BJ (cell line): ENCODE measurements at regions not wholly inside any gene's neighbourhood (a gene's known extent, or its start where the extent isn't known, plus 50 kb on each side); places are given as distances from the start of the nearest gene placed in this dataset.
"Not testable (repeated sequence)": the region's sequence is repeated elsewhere in the genome, so short reads cannot be mapped to it uniquely, and the experiment has no call there.

Experiments
- CTCF ChIA-PET: fragments of 350-600 bp; formaldehyde crosslinking; extraction: SDS; loops from one replicate; lab custom pipeline; 2021; ENCODE audit warnings: antibody characterized with exemption, inconsistent platforms; lab: Yijun Ruan, JAX
- POLR2A ChIA-PET: fragments of 300-600 bp; sonication (Branson Sonifier 250); formaldehyde crosslinking; extraction: SDS; loops from one replicate; lab custom pipeline; 2021; ENCODE audit warnings: antibody characterized with exemption; lab: Charles Lee
- DNase-seq: peaks from one replicate; pipeline ENCODE4 v3.0.0-alpha.2; 2011; ENCODE audit warnings: low read depth
- H3K27me3 ChIP-seq: 2 replicates; pipeline ENCODE4 v1.6.0; 2011; ENCODE audit warnings: low read length; ENCODE audit not compliant: control insufficient read depth, insufficient read depth
- H3K36me3 ChIP-seq: 2 replicates; pipeline ENCODE4 v1.5.1; 2011; ENCODE audit warnings: low read length; ENCODE audit not compliant: control insufficient read depth, insufficient read depth
- H3K4me3 ChIP-seq: 2 replicates; pipeline ENCODE4 v1.5.1; 2011; ENCODE audit warnings: low read depth, mild to moderate bottlenecking, control low read depth, low read length
- TF ChIP-seq, protein P1 (sequence below): IDR thresholded peaks from 2 replicates; pipeline ENCODE4 v1.5.1; 2011; ENCODE audit warnings: low read depth, mild to moderate bottlenecking, control low read depth, inconsistent platforms, low read length, moderate library complexity; ENCODE audit not compliant: insufficient read depth

DNA sequence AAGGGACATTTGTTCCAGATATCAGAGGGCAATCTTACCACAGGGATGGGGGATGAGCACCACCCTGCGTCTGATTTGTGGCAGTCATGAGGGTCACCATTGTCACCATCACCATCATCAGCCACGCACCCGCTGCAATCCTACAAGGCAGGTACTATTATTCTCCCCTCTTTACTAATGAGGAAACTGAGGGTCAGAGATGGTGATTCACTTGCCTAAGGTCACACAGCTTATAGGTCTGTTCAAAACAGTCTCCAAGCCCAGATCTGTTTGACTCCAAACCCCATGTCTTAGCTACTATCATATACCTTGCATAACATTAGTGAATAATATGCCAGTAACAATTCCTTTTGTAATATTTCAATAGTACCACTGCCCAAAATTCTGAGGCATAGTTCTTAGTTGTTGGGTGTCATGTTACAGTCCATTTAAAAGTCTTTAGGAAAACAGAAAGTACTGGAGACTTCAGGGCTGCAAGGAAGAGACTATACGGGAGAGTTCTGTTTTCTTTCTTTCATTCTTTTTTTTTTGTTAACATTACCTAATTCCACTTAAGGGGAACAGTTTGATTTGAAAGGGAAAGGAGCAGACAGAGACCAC lies 166.4 kb downstream of the C16orf95 start:
- H3K27me3 ChIP-seq: no peaks in the 10 kb centered on the region
- H3K36me3 ChIP-seq: no peaks in the 10 kb centered on the region
- POLR2A ChIA-PET: no interaction called here
- CTCF ChIA-PET: no interaction called here
- DNase-seq: no peak
- no peak overlapping the region for H3K4me3 ChIP-seq
- TF ChIP-seq, protein P1, sequence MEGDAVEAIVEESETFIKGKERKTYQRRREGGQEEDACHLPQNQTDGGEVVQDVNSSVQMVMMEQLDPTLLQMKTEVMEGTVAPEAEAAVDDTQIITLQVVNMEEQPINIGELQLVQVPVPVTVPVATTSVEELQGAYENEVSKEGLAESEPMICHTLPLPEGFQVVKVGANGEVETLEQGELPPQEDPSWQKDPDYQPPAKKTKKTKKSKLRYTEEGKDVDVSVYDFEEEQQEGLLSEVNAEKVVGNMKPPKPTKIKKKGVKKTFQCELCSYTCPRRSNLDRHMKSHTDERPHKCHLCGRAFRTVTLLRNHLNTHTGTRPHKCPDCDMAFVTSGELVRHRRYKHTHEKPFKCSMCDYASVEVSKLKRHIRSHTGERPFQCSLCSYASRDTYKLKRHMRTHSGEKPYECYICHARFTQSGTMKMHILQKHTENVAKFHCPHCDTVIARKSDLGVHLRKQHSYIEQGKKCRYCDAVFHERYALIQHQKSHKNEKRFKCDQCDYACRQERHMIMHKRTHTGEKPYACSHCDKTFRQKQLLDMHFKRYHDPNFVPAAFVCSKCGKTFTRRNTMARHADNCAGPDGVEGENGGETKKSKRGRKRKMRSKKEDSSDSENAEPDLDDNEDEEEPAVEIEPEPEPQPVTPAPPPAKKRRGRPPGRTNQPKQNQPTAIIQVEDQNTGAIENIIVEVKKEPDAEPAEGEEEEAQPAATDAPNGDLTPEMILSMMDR: no peak

DNA sequence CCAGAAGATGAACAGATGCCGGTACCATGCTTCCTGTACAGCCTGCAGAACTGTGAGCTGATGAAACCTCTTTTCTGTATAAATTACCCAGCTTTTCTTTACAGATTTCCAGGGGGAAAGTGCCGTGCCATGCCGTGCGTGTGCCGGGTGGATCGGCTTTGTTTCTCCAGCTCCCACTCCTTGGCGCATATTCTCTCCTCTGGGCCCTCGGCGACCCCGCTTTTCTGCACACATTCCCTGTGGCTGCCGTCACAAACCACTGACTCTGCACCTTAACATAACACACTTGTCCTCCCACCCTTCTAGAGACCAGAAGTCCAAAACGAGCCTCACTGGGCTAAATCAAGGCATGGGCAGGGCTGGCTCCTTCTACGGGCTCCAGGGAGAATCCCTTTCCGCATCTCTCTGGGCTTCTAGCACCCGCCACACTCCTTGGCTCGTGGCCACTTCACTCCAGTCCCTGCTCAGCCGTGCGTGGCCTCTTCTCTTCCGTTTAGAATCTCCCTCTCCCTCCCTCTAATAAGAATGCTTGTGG lies 164.9 kb downstream of the C16orf95 start:
- Histone ChIP-seq H3K36me3 (no peaks in the 10 kb centered on the region), H3K27me3 (no peaks in the 10 kb centered on the region), H3K4me3 (no peak overlapping the region)
- CTCF ChIA-PET: interaction anchor here (0.6 kb wide), 1 partner anchor 74 kb away, joined by 3 read pairs; no protein-coding TSS in a partner anchor
- no peak for DNase-seq
- TF ChIP-seq, protein P1: no peak
- POLR2A ChIA-PET: no interaction called here

GRCh38 chr16:87153326-87153725 lies 163.9 kb downstream of the C16orf95 start:
- no peak for DNase-seq
- TF ChIP-seq, protein P1: no peak

DNA sequence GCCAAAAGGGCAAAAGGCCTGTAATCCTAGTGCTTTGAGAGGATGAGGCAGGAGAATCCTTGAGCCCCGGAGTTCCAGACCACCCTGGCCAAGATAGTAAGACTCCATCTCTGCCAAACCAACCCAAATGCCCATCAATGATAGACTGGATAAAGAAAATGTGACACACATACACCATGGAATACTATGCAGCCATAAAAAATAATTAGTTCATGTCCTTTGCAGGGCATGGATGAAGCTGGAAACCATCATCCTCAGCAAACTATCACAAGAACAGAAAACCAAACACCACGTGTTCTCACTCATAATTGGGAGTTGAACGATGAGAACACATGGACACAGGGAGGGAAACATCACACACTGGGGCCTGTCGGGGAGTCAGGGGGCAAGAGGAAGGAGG lies 161.9 kb downstream of the C16orf95 start:
- H3K36me3 ChIP-seq, H3K27me3 ChIP-seq, POLR2A ChIA-PET, H3K4me3 ChIP-seq, DNase-seq, CTCF ChIA-PET: not testable (repeated sequence)

More at GRCh38 chr16:87153326-87153725, 163.9 kb downstream of the C16orf95 start:
- no peaks in the 10 kb centered on the region for H3K36me3 ChIP-seq
- ChIA-PET CTCF (no interaction called here), POLR2A (no interaction called here)
- no peak overlapping the region for H3K4me3 ChIP-seq
- H3K27me3 ChIP-seq: no peaks in the 10 kb centered on the region

GRCh38 chr16:87156195-87156594 lies 161.0 kb downstream of the C16orf95 start:
- no peaks in the 10 kb centered on the region for H3K36me3 ChIP-seq
- DNase-seq: no peak
- TF ChIP-seq, protein P1: no peak
- no peaks in the 10 kb centered on the region for H3K27me3 ChIP-seq
- ChIA-PET CTCF (no interaction called here), POLR2A (no interaction called here)
- H3K4me3 ChIP-seq: no peak overlapping the region

- 0 out of 2 replicates have a peak, but pooled peaks cover 2% of the 10 kb centered on the region for H3K27me3 ChIP-seq
- H3K36me3 ChIP-seq: no peaks in the 10 kb centered on the region
- H3K4me3 ChIP-seq: no peak overlapping the region
- TF ChIP-seq, protein P1: no peak
- DNase-seq: no peak
- ChIA-PET POLR2A (no interaction called here), CTCF (interaction anchor here (0.6 kb wide), 1 partner anchor 618 kb away, joined by 3 read pairs; no protein-coding TSS in a partner anchor)
These were observed 157.0 kb downstream of the C16orf95 start for GRCh38 chr16:87160234-87160636.
